ENCODE measurements at regions not wholly inside any gene's neighbourhood (a gene's known extent, or its start where the extent isn't known, plus 50 kb on each side); places are given as distances from the start of the nearest gene placed in this dataset.

DNA sequence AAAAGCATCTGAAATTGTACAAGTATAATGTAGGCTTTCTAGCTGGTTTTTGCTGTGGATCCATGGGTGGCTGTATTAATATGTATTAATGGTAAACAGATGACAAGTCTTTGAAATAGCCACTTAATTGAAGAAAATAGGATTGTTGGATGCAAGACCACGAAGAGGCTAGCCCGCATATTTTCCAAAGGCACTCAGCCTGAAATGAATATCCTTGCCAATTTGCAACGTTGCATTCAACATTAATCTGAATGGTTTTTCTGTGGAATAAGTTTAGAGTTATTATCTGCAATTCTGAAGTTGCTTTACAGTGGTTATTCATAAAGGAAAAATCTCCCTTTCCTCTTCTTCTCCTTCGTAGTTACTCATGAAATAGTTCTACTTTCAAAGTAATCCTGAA lies 86.2 kb upstream of the SPATS2L start:
- no peak for DNase-seq

DNA sequence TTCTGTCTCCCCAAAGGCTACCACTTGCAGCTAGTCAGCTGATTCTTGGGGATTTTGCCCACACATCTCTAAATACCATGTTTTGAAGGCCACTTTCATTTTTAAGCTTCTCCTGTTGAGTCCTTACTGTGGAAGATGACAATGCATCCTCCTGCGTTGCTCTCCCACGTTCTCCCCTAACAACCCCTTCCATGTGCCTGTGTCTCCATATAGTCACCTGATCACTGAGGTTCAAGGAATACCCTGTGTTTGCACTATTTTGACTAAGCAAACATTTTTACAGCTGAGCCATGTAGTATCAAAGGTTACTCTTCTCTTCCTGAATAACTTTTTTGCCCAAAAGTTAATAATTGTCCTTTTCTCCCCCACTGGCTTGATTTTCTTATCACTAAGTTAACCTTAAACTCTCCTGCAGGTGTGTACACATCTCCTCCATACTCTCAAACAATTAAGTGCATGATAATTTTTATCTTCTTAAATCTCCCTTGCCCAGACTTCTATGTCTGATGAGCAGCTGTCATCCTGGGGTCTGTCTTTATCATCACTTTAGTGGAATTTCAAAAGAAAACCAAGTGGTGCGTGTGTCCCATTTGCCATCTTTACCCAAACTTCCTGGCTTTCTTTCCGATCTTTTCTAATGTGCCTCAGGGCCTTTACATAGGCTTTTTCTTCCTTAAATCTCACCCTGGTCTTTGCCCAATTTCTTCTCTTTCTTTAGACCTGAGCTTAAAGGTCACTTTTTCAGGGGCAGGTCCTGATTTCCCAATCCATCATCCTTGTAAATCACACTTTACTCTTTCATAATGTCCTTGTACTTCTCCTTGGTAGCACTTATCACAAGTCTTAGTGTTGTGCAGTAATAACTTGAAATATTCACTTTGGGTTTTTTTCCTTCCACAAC lies 85.2 kb upstream of the SPATS2L start:
- Histone ChIP-seq H3K4me3 (ENCODE audit: low read depth in 1 of 2, low read length in 2 of 2) (no peak overlapping the region), H3K79me2 (ENCODE audit: insufficient read depth, low read length) (no peaks in the 10 kb centered on the region)
- no peak for DNase-seq

More for the DNA sequence above, 86.2 kb upstream of the SPATS2L start:
- Histone ChIP-seq H3K9me3 (ENCODE audit: insufficient read depth, low read length, severe bottlenecking) (no peaks in the 10 kb centered on the region), H3K4me2 (ENCODE audit: insufficient read depth, low read length) (no peak overlapping the region), H3K36me3 (ENCODE audit: insufficient read depth, low read length) (no peaks in the 10 kb centered on the region), H4K20me1 (ENCODE audit: insufficient read depth, low read length) (no peaks in the 10 kb centered on the region), H3K27ac (ENCODE audit: low read length) (no peak overlapping the region), H3K79me2 (ENCODE audit: insufficient read depth, low read length) (no peaks in the 10 kb centered on the region), H3K27me3 (ENCODE audit: insufficient read depth, low read length, poor library complexity) (peaks cover 3% of the 10 kb centered on the region), H3K9ac (ENCODE audit: low read depth, low read length) (no peak overlapping the region), H2AFZ (ENCODE audit: low read depth, low read length) (no peak overlapping the region), H3K4me3 (ENCODE audit: low read depth in 1 of 2, low read length in 2 of 2) (no peak overlapping the region), H3K4me1 (ENCODE audit: insufficient read depth, low read length) (no peaks in the 10 kb centered on the region)
- ATAC-seq (ENCODE audit: insufficient read depth, low read depth), result no peak
- TF ChIP-seq, protein P1, sequence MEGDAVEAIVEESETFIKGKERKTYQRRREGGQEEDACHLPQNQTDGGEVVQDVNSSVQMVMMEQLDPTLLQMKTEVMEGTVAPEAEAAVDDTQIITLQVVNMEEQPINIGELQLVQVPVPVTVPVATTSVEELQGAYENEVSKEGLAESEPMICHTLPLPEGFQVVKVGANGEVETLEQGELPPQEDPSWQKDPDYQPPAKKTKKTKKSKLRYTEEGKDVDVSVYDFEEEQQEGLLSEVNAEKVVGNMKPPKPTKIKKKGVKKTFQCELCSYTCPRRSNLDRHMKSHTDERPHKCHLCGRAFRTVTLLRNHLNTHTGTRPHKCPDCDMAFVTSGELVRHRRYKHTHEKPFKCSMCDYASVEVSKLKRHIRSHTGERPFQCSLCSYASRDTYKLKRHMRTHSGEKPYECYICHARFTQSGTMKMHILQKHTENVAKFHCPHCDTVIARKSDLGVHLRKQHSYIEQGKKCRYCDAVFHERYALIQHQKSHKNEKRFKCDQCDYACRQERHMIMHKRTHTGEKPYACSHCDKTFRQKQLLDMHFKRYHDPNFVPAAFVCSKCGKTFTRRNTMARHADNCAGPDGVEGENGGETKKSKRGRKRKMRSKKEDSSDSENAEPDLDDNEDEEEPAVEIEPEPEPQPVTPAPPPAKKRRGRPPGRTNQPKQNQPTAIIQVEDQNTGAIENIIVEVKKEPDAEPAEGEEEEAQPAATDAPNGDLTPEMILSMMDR (IDR thresholded peaks at IDR 0.05; ENCODE audit: borderline replicate concordance, extremely low read depth, low read length, poor library complexity, severe bottlenecking), result no peak
- TF ChIP-seq EZH2 (IDR thresholded peaks at IDR 0.05; ENCODE audit: borderline replicate concordance, low read depth, low read length, severe bottlenecking), result no peak

DNA sequence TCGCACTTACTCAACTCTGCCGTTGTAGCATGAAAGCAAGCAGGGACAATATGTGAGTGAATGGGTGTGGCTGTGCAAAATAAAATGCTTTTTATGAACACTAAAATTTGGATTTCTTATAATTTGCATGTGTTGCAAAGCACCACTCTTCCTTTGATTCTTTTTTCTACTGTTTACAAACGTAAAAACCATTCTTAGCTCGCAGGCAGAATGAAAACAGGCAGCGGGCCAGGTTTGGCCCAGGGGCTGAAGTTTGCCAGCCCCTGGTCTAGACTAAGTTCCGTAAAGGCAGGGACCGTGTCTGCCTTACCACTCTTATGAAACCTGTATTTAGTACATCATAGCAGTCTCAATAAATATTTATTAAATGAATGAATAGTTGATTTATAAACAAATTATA lies 83.7 kb upstream of the SPATS2L start:
- H3K79me2 ChIP-seq (ENCODE audit: insufficient read depth, low read length), result no peaks in the 10 kb centered on the region
- H2AFZ ChIP-seq (ENCODE audit: low read depth, low read length), result no peak overlapping the region
- no peak for ATAC-seq (ENCODE audit: insufficient read depth, low read depth)
- no peak for DNase-seq
- H3K4me1 ChIP-seq (ENCODE audit: insufficient read depth, low read length), result no peaks in the 10 kb centered on the region
- no peak overlapping the region for H3K4me3 ChIP-seq (ENCODE audit: low read depth in 1 of 2, low read length in 2 of 2)
- H3K4me2 ChIP-seq (ENCODE audit: insufficient read depth, low read length), result no peak overlapping the region
- H4K20me1 ChIP-seq (ENCODE audit: insufficient read depth, low read length), result no peaks in the 10 kb centered on the region
- H3K27ac ChIP-seq (ENCODE audit: low read length), result no peak overlapping the region
- no peaks in the 10 kb centered on the region for H3K9me3 ChIP-seq (ENCODE audit: insufficient read depth, low read length, severe bottlenecking)
- no peak for TF ChIP-seq EZH2 (IDR thresholded peaks at IDR 0.05; ENCODE audit: borderline replicate concordance, low read depth, low read length, severe bottlenecking)
- TF ChIP-seq, protein P1 (IDR thresholded peaks at IDR 0.05; ENCODE audit: borderline replicate concordance, extremely low read depth, low read length, poor library complexity, severe bottlenecking), result no peak
- no peak overlapping the region for H3K9ac ChIP-seq (ENCODE audit: low read depth, low read length)
- H3K36me3 ChIP-seq (ENCODE audit: insufficient read depth, low read length), result no peaks in the 10 kb centered on the region
- H3K27me3 ChIP-seq (ENCODE audit: insufficient read depth, low read length, poor library complexity), result peaks cover 3% of the 10 kb centered on the region

More for the DNA sequence above, 85.2 kb upstream of the SPATS2L start:
- Histone ChIP-seq H4K20me1 (ENCODE audit: insufficient read depth, low read length) (no peaks in the 10 kb centered on the region), H3K9ac (ENCODE audit: low read depth, low read length) (no peak overlapping the region), H3K4me2 (ENCODE audit: insufficient read depth, low read length) (no peak overlapping the region), H3K4me1 (ENCODE audit: insufficient read depth, low read length) (no peaks in the 10 kb centered on the region), H3K36me3 (ENCODE audit: insufficient read depth, low read length) (no peaks in the 10 kb centered on the region), H2AFZ (ENCODE audit: low read depth, low read length) (no peak overlapping the region), H3K9me3 (ENCODE audit: insufficient read depth, low read length, severe bottlenecking) (no peaks in the 10 kb centered on the region), H3K27me3 (ENCODE audit: insufficient read depth, low read length, poor library complexity) (peaks cover 3% of the 10 kb centered on the region), H3K27ac (ENCODE audit: low read length) (no peak overlapping the region)
- TF ChIP-seq, protein P1 (IDR thresholded peaks at IDR 0.05; ENCODE audit: borderline replicate concordance, extremely low read depth, low read length, poor library complexity, severe bottlenecking), result no peak
- no peak for TF ChIP-seq EZH2 (IDR thresholded peaks at IDR 0.05; ENCODE audit: borderline replicate concordance, low read depth, low read length, severe bottlenecking)
- ATAC-seq (ENCODE audit: insufficient read depth, low read depth), result no peak

Data from DND-41 (cell line).